ENCODE measurements at regions not wholly inside any gene's neighbourhood (a gene's known extent, or its start where the extent isn't known, plus 50 kb on each side); places are given as distances from the start of the nearest gene placed in this dataset.
"Not testable (repeated sequence)": the region's sequence is repeated elsewhere in the genome, so short reads cannot be mapped to it uniquely, and the experiment has no call there.

DNA sequence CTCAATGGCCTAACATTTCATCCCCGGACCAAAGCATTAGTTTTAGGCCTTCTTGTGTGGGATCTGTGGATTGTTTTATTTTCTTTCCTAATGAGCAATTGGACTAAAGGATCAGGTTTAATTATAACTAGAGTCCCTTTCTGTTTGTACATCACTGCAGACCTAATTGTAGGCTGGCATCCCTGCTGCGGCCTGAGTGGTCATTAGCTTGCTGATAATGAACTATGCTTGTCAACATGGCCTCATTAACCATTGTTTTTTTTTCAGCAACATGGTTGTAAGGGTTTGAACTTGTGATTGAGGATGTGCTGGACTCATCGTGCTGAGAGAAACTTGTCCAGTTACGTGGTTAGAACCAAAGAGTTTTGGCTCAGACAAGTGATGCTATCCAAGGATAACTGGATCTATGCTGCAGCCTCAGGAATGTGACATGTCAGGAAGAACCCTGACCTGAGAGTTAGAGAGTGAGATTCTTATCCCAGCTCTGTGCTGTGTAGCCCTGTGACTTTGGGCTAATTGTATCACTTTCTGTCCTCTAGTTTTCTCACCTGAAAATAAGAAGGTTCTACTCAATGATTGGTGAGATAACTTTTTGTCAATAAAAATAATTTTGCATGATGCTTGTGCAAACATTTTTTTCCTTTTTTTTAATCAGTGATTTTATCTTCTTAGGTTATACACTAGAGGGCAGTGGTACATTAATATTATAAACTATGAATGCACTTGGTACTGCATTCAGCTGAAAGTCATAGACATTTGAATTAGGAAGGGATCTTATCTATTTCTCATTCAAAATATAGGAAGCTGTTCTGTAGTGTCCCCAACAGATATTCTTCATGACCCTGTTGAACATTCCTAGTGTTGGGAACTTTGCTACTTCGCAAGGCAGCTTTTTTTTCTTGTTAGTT, 140.9 kb downstream of the RNF144B start:
- no peaks in the 10 kb centered on the region for H3K4me1 ChIP-seq (ENCODE audit: control insufficient read depth, insufficient read depth, low read length)
- no peaks in the 10 kb centered on the region for H3K27me3 ChIP-seq (ENCODE audit: control insufficient read depth, insufficient read depth, low read length)
- DNase-seq = no peak
- 55% methylated on average over 3 of the region's 5 CpGs for WGBS (ENCODE audit: insufficient coverage)
- no peaks in the 10 kb centered on the region for H3K9me3 ChIP-seq (replicated peaks; ENCODE audit: control insufficient read depth, low read depth, low read length)
- no peaks in the 10 kb centered on the region for H3K36me3 ChIP-seq (ENCODE audit: control insufficient read depth, insufficient read depth, low read length)
- H3K4me3 ChIP-seq (ENCODE audit: low read length) = no peak overlapping the region
- no peak overlapping the region for H3K27ac ChIP-seq (ENCODE audit: low read length)

DNA sequence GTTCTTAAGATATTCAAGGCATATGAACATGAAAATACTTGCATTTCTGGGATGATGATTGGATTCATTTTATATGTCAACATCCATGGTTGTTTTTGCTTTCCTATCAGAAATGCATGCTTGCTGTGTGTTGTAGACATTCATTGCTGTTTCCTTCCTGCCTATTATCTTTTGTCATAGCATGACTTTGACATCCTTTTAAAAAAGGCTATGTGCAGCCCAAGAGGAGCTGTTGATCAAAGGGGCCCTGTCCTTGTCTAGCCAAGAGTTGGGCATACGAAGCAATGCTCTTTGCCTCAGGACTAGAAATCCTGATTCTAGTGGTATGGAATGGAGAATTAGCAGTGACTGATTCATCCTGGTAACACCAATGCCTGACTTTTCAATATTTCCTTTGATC, 143.1 kb downstream of the RNF144B start:
- no CpG with 5 or more reads among the region's 1 CpG for WGBS (ENCODE audit: insufficient coverage)
- Histone ChIP-seq H3K9me3 (replicated peaks; ENCODE audit: control insufficient read depth, low read depth, low read length) (no peaks in the 10 kb centered on the region), H3K4me3 (ENCODE audit: low read length) (no peak overlapping the region), H3K4me1 (ENCODE audit: control insufficient read depth, insufficient read depth, low read length) (no peaks in the 10 kb centered on the region), H3K27me3 (ENCODE audit: control insufficient read depth, insufficient read depth, low read length) (no peaks in the 10 kb centered on the region), H3K27ac (ENCODE audit: low read length) (no peak overlapping the region), H3K36me3 (ENCODE audit: control insufficient read depth, insufficient read depth, low read length) (no peaks in the 10 kb centered on the region)
- no peak for DNase-seq

DNA sequence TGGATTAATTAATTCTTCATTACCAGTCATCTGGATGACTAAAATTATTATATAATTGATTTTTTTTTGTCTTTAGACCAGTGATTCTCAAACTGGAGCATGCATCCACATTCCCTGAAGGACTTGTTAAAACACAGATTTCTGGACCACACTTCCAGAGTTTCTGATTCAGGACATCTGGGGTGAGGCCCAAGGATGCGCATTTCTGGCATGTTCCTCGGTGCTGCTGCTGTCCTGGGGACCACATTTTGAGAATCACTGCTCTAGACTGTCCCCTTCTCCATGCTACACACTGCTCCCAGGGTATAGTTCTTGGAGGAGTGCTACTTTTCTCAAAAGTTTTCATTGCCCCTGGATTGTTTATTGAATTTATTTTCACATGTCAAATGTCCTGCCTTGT, 145.0 kb downstream of the RNF144B start:
- no CpG with 5 or more reads among the region's 2 CpGs for WGBS (ENCODE audit: insufficient coverage)

DNA sequence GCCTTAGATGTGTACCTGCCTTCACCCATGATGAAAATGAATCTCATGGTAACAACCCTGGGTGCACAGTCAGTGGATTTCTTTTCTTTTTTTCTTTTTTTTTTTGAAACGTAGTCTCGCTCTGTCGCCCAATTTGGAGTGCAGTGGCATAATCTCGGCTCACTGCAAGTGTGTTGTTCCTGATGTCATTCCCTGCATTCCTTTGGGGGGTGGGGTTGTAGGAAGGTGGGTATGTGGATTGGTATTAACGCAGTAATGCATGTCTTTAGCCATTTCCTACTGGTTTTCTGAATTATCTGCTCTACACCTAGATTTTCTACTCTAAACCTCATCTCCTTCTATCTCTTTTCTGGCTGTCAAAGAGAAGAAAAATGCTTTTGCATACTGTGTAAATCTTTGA, 146.6 kb downstream of the RNF144B start:
- no peaks in the 10 kb centered on the region for H3K9me3 ChIP-seq (replicated peaks; ENCODE audit: control insufficient read depth, low read depth, low read length)
- WGBS (ENCODE audit: insufficient coverage) = no CpG with 5 or more reads among the region's 5 CpGs
- DNase-seq = no peak
- H3K4me1 ChIP-seq (ENCODE audit: control insufficient read depth, insufficient read depth, low read length) = no peaks in the 10 kb centered on the region
- H3K36me3 ChIP-seq (ENCODE audit: control insufficient read depth, insufficient read depth, low read length) = no peaks in the 10 kb centered on the region
- no peak overlapping the region for H3K27ac ChIP-seq (ENCODE audit: low read length)
- H3K27me3 ChIP-seq (ENCODE audit: control insufficient read depth, insufficient read depth, low read length) = no peaks in the 10 kb centered on the region
- no peak overlapping the region for H3K4me3 ChIP-seq (ENCODE audit: low read length)

More for the DNA sequence above, 145.0 kb downstream of the RNF144B start:
- DNase-seq = no peak
- no peaks in the 10 kb centered on the region for H3K27me3 ChIP-seq (ENCODE audit: control insufficient read depth, insufficient read depth, low read length)
- no peaks in the 10 kb centered on the region for H3K36me3 ChIP-seq (ENCODE audit: control insufficient read depth, insufficient read depth, low read length)
- no peaks in the 10 kb centered on the region for H3K9me3 ChIP-seq (replicated peaks; ENCODE audit: control insufficient read depth, low read depth, low read length)
- H3K27ac ChIP-seq (ENCODE audit: low read length) = no peak overlapping the region
- H3K4me1 ChIP-seq (ENCODE audit: control insufficient read depth, insufficient read depth, low read length) = no peaks in the 10 kb centered on the region
- no peak overlapping the region for H3K4me3 ChIP-seq (ENCODE audit: low read length)

DNA sequence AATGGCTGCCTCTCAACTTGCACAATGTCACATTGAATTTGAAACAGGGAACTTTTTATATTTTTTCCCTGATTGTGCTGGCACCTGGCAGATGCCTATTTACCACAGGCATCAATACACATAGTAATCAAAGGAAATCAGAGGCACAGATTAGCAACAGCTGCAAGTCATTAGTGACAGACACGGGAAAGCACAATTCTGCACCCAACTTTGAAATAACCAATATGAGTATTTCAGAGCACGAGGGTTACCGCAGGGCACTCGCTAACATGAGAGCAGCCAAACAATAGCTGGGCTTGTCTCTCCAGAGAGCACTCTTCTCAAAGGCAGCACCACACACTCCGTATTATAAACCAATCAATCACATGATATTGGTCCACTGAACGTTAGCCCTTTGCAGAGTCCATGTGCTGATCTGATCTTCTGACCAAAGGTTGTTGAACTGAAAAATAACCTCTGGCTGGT, 149.5 kb downstream of the RNF144B start:
- no peak overlapping the region for H3K27ac ChIP-seq (ENCODE audit: low read length)
- H3K4me3 ChIP-seq (ENCODE audit: low read length) = no peak overlapping the region
- H3K36me3 ChIP-seq (ENCODE audit: control insufficient read depth, insufficient read depth, low read length) = no peaks in the 10 kb centered on the region
- WGBS (ENCODE audit: insufficient coverage) = 7% methylated on average over 4 of the region's 6 CpGs
- no peaks in the 10 kb centered on the region for H3K27me3 ChIP-seq (ENCODE audit: control insufficient read depth, insufficient read depth, low read length)
- no peak for DNase-seq
- H3K9me3 ChIP-seq (replicated peaks; ENCODE audit: control insufficient read depth, low read depth, low read length) = no peaks in the 10 kb centered on the region
- H3K4me1 ChIP-seq (ENCODE audit: control insufficient read depth, insufficient read depth, low read length) = no peaks in the 10 kb centered on the region

DNA sequence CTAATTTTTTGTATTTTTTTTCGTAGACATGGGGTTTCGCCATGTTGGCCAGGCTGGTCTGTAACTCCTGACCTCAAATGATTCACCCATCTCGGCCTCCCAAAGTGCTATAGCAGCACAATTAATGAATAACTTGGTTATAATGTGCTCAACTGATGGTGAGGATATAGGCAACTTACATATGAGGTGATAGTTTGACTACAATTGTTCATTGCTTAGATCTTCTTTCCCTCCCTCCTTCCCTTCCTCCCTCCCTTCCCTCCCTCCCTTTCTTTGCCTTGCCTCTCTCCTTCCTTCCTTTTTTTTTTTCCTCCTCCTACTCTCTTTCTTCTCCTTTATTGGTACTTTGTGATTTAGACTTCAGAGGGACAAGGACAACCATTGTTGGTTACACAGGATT, 151.2 kb downstream of the RNF144B start:
- Histone ChIP-seq H3K36me3 (ENCODE audit: control insufficient read depth, insufficient read depth, low read length) (no peaks in the 10 kb centered on the region), H3K9me3 (replicated peaks; ENCODE audit: control insufficient read depth, low read depth, low read length) (no peaks in the 10 kb centered on the region), H3K4me3 (ENCODE audit: low read length) (no peak overlapping the region), H3K4me1 (ENCODE audit: control insufficient read depth, insufficient read depth, low read length) (no peaks in the 10 kb centered on the region), H3K27ac (ENCODE audit: low read length) (no peak overlapping the region), H3K27me3 (ENCODE audit: control insufficient read depth, insufficient read depth, low read length) (no peaks in the 10 kb centered on the region)
- no CpG with 5 or more reads among the region's 3 CpGs for WGBS (ENCODE audit: insufficient coverage)
- no peak for DNase-seq

DNA sequence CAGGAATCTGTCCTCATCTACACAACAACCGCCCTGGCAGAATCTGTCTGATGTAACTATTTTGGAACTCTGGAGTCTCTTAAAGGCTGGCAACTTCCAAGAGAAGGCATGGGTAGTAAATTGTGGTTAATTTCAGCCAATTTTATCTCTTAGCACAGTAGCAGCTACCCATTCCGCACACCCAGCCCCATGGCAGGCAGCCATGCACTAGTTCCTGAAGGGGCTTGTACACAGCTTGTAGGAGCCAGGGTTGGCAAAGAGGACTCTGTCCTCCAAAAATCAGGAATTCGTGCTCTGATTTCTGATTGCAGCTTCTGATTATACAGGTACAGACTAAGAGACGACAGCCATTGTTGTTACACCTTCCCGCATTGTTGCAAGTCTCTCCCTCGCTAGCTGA, 155.9 kb downstream of the RNF144B start:
- 70% methylated on average over 3 of the region's 6 CpGs for WGBS (ENCODE audit: insufficient coverage)
- H3K27me3 ChIP-seq (ENCODE audit: control insufficient read depth, insufficient read depth, low read length) = no peaks in the 10 kb centered on the region
- no peak overlapping the region for H3K27ac ChIP-seq (ENCODE audit: low read length)
- H3K4me3 ChIP-seq (ENCODE audit: low read length) = no peak overlapping the region
- H3K36me3 ChIP-seq (ENCODE audit: control insufficient read depth, insufficient read depth, low read length) = no peaks in the 10 kb centered on the region
- H3K4me1 ChIP-seq (ENCODE audit: control insufficient read depth, insufficient read depth, low read length) = no peaks in the 10 kb centered on the region
- no peak for DNase-seq
- peaks cover 6% of the 10 kb centered on the region for H3K9me3 ChIP-seq (replicated peaks; ENCODE audit: control insufficient read depth, low read depth, low read length)

DNA sequence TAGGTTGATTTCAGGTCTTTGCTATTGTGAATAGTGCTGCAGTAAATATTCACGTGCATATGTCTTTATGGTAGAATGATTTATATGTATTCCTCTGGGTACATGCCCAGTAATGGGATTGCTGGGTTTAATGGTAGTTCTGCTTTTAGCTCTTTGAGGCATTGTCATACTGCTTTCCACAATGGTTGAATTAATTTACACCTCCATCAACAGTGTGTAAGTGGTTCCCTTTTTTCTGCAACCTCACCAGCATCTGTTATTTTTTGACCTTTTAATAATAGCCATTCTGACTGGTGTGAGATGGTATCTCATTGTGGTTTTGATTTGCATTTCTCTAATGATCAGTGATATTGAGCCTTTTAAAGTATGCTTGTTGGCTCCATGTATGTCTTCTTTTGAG, 158.0 kb downstream of the RNF144B start:
- H3K27me3 ChIP-seq (ENCODE audit: control insufficient read depth, insufficient read depth, low read length); H3K27ac ChIP-seq (ENCODE audit: low read length); DNase-seq; H3K36me3 ChIP-seq (ENCODE audit: control insufficient read depth, insufficient read depth, low read length); H3K9me3 ChIP-seq (replicated peaks; ENCODE audit: control insufficient read depth, low read depth, low read length); H3K4me1 ChIP-seq (ENCODE audit: control insufficient read depth, insufficient read depth, low read length); H3K4me3 ChIP-seq (ENCODE audit: low read length): not testable (repeated sequence)
- WGBS (ENCODE audit: insufficient coverage) = no CpG with 5 or more reads among the region's 1 CpG

DNA sequence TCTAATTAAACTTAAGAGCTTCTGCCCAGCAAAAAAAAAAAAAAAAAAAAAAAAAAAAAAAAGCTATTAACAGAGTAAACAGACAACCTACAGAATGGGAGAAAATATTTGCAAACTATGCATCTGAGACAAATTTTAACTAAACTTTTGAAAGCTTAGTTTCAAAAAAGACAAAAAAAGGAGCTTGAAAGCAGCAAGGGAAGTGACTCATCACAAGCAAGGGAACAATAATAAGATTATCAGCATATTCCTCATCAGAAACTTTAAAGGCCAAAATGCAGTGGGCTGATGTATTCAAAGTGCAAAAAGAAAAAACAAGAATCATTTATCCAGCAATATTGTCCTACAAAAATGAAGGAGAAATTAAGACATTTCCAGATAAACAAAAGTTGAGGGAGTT, 158.6 kb downstream of the RNF144B start:
- DNase-seq = no peak
- Histone ChIP-seq H3K27me3 (ENCODE audit: control insufficient read depth, insufficient read depth, low read length) (no peaks in the 10 kb centered on the region), H3K9me3 (replicated peaks; ENCODE audit: control insufficient read depth, low read depth, low read length) (peaks cover 6% of the 10 kb centered on the region), H3K4me1 (ENCODE audit: control insufficient read depth, insufficient read depth, low read length) (no peaks in the 10 kb centered on the region), H3K27ac (ENCODE audit: low read length) (no peak overlapping the region), H3K36me3 (ENCODE audit: control insufficient read depth, insufficient read depth, low read length) (no peaks in the 10 kb centered on the region), H3K4me3 (ENCODE audit: low read length) (no peak overlapping the region)

DNA sequence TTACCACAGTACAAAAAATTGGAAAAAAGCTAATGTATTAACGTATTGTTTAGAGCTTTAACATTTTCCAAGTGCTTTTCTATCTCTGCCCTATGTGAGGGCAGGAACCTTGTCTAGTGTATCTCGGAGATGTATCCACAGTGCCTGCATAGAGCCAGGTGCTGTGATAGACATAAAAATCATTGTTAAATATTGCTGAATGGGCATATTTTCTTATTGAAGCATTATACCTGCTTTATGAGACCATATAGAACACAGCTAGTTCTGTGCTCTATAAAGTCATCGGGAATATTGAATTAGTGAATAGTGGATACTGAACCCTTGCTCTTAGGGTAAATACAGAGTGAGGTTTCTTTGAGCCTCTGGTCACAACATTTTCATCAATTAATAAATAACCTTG, 163.0 kb downstream of the RNF144B start:
- H3K9me3 ChIP-seq (replicated peaks; ENCODE audit: control insufficient read depth, low read depth, low read length) = no peaks in the 10 kb centered on the region
- DNase-seq = no peak
- no peak overlapping the region for H3K4me3 ChIP-seq (ENCODE audit: low read length)
- H3K27me3 ChIP-seq (ENCODE audit: control insufficient read depth, insufficient read depth, low read length) = no peaks in the 10 kb centered on the region
- no CpG with 5 or more reads among the region's 3 CpGs for WGBS (ENCODE audit: insufficient coverage)
- H3K27ac ChIP-seq (ENCODE audit: low read length) = no peak overlapping the region
- no peaks in the 10 kb centered on the region for H3K36me3 ChIP-seq (ENCODE audit: control insufficient read depth, insufficient read depth, low read length)
- H3K4me1 ChIP-seq (ENCODE audit: control insufficient read depth, insufficient read depth, low read length) = no peaks in the 10 kb centered on the region

DNA sequence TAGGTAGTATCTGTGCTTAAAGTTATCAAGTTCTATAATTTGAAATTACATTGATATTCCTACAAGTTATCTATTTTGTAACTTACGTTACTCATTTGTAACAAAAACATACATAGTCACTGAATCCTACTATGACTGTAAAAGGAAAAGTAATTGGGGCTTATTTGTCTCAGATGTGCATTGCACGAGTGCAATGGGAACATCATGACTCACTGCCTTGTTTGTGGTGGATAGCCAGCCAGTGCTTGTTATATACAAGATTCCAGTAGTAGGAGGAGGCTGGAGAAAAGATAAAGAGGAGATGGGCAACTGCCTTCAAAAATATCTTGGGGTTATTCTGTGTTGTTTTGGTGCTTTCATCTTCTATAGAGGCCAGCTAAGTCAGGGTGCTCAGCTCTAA, 164.1 kb downstream of the RNF144B start:
- Histone ChIP-seq H3K9me3 (replicated peaks; ENCODE audit: control insufficient read depth, low read depth, low read length) (no peaks in the 10 kb centered on the region), H3K36me3 (ENCODE audit: control insufficient read depth, insufficient read depth, low read length) (no peaks in the 10 kb centered on the region), H3K4me1 (ENCODE audit: control insufficient read depth, insufficient read depth, low read length) (no peaks in the 10 kb centered on the region), H3K27ac (ENCODE audit: low read length) (no peak overlapping the region), H3K27me3 (ENCODE audit: control insufficient read depth, insufficient read depth, low read length) (no peaks in the 10 kb centered on the region), H3K4me3 (ENCODE audit: low read length) (no peak overlapping the region)
- WGBS (ENCODE audit: insufficient coverage) = 43% methylated on average over 1 of the region's 2 CpGs
- DNase-seq = no peak
